Tibial artery (tissue), 4 donors: ENCODE measurements at regions not wholly inside any gene's neighbourhood (a gene's known extent, or its start where the extent isn't known, plus 50 kb on each side); places are given as distances from the start of the nearest gene placed in this dataset.

Experiments used
- DNase-seq, 2 donors: peaks; one replicate each; pipeline ENCODE4 v3.0.0-alpha.2; 2019
- H3K27ac ChIP-seq, 2 donors: fragments of 200-600 bp; sonication (generic) in 1 of 2; 1 replicate in 1 of 2; 2 replicates in 1 of 2; pipeline ENCODE4 v1.5.1; 2018 to 2019; ENCODE audit warnings: mild to moderate bottlenecking in 1 of 2
- H3K27me3 ChIP-seq, 2 donors: fragments of 200-600 bp; sonication (generic) in 1 of 2; one replicate each; pipeline versions ENCODE4 v1.5.1 to v1.6.0; 2016 to 2019
- H3K36me3 ChIP-seq, 3 donors: fragments of 200-600 bp; sonication (generic) in 2 of 3; one replicate each; pipeline ENCODE4 v1.5.1; 2016 to 2019; ENCODE audit warnings: mild to moderate bottlenecking in 2 of 3
- H3K4me1 ChIP-seq, 4 donors: fragments of 200-600 bp; sonication (generic) in 2 of 4; 1 replicate in 3 of 4; 2 replicates in 1 of 4; pipeline ENCODE4 v1.5.1; 2016 to 2019
- H3K4me3 ChIP-seq, 2 donors: fragments of 200-600 bp; sonication (generic) in 1 of 2; 1 replicate in 1 of 2; 2 replicates in 1 of 2; pipeline ENCODE4 v1.5.1; 2018 to 2019; ENCODE audit warnings: mild to moderate bottlenecking in 2 of 2
- H3K9me3 ChIP-seq, 3 donors: fragments of 200-600 bp; sonication (generic) in 1 of 3; one replicate each; pipeline ENCODE4 v1.5.1; 2016 to 2019
- intact Hi-C: fragments of 100-400 bp; cut with DNase I; formaldehyde crosslinking; loops from one replicate; pipeline ENCODE4 v1.15.0; 2023; ENCODE audit warnings: low total_unique reads
- TF ChIP-seq, protein P1 (sequence below), 2 experiments: fragments of 200-600 bp in 1 of 2; fragments of 450-650 bp in 1 of 2; IDR thresholded peaks; one replicate each; pipeline ENCODE4 v1.5.1; 2017 to 2019; ENCODE audit warnings: antibody characterized with exemption in 2 of 2, mild to moderate bottlenecking in 1 of 2, moderate library complexity in 1 of 2

GRCh38 chr3:2036076-2036475 lies 62.6 kb upstream of the CNTN4 start:
- Histone ChIP-seq H3K4me3 (no peak overlapping the region), H3K4me1 (no peaks in the 10 kb centered on the region), H3K9me3 (no peaks in the 10 kb centered on the region), H3K27ac (no peak overlapping the region), H3K36me3 (no peaks in the 10 kb centered on the region), H3K27me3 (no peaks in the 10 kb centered on the region)
- TF ChIP-seq, protein P1, sequence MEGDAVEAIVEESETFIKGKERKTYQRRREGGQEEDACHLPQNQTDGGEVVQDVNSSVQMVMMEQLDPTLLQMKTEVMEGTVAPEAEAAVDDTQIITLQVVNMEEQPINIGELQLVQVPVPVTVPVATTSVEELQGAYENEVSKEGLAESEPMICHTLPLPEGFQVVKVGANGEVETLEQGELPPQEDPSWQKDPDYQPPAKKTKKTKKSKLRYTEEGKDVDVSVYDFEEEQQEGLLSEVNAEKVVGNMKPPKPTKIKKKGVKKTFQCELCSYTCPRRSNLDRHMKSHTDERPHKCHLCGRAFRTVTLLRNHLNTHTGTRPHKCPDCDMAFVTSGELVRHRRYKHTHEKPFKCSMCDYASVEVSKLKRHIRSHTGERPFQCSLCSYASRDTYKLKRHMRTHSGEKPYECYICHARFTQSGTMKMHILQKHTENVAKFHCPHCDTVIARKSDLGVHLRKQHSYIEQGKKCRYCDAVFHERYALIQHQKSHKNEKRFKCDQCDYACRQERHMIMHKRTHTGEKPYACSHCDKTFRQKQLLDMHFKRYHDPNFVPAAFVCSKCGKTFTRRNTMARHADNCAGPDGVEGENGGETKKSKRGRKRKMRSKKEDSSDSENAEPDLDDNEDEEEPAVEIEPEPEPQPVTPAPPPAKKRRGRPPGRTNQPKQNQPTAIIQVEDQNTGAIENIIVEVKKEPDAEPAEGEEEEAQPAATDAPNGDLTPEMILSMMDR (IDR thresholded peaks at IDR 0.05) = no peak
- intact Hi-C loops = no loop called here
- no peak for DNase-seq

GRCh38 chr3:2041931-2042330 lies 56.7 kb upstream of the CNTN4 start:
- H3K9me3 ChIP-seq = no peaks in the 10 kb centered on the region
- TF ChIP-seq, protein P1 (IDR thresholded peaks at IDR 0.05) = no peak
- intact Hi-C loops = no loop called here
- H3K36me3 ChIP-seq = no peaks in the 10 kb centered on the region
- H3K27ac ChIP-seq = no peak overlapping the region
- no peak overlapping the region for H3K4me3 ChIP-seq
- H3K27me3 ChIP-seq = no peaks in the 10 kb centered on the region
- no peaks in the 10 kb centered on the region for H3K4me1 ChIP-seq
- DNase-seq = no peak
